Stimulated activated CD8-positive, alpha-beta memory T cell treated with anti-CD3 and anti-CD28 coated beads, Interleukin-12 subunit alpha, Interleukin-12 subunit beta, amount 100 ng/mL, for 24 hours (primary cell): ENCODE measurements at regions not wholly inside any gene's neighbourhood (a gene's known extent, or its start where the extent isn't known, plus 50 kb on each side); places are given as distances from the start of the nearest gene placed in this dataset.

Source experiments
- DNase-seq: peaks from one replicate; pipeline ENCODE4 v3.0.0-alpha.2; 2020; ENCODE audit errors: extremely low read depth

DNA sequence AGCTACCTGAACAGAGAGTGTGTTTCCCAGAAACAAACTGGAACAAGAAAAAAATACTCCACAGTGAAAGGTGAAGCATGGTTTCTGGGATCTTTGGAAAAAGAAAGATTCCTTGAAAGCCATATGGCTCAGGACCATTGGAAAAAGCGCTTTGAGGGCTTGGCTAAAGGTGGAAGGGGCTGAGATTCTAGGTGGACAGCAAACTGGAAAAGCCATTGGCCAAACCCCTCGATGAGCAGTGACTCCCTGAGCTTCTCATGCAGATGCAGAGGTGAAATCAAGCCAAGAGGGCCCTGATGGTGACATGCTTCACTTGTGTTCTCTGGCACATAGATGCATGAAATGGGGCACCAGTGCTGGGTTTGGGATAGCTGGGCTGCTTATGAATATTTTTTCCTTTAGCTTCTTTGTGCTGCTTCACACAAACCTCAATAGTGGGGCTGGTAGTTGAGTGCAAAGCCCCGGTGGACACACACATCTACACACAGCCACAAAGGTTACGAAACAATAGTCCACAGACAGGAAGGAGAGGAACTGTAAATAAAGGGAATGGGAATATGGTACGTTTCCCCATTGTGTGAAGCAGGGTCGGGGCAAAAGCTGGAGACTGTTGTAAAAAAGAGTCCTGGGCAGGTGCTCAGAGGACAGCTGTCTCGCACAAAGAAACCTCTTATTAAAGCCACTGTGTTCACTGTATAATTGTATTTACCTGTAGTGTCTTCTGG lies 117.8 kb downstream of the FOXA2 start:
- no peak for DNase-seq

DNA sequence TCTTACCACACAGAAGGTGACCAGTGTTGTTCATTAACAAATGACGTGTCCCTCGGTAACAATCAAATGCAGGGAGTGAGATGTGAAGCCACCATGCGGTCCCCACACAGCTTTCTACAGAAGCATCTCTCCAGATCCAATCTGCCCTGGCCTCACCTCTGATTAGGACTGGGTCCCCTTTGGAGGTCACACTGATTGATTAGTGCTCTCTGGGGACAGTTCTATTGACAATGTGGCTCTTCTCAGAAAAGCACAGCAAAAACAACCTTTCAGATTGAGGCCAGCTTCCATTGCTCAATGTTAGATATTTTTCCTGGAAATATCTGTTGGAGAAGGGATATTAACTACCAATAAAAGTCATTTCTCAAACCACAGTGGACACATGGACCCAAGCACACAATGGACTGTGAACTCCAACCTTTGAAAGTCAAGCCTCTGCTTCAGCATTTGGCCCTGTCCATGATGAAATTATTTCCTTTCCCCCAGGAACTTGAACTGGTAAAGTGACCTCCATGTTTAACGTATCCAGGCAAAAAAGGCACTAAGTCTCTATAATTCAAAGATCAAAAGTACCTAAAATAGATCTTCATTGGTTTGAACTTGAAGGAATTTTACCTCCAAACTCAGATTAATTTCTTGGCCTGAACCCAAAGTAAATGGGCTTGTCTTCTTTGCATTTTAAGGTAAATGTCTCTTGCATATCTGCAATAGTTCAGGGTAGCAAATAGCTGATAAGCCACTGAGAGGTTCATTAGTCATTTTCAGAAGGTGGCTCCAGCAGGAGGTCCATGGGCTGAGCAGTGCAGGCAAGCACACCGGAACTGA lies 118.5 kb downstream of the FOXA2 start:
- DNase-seq, result no peak

DNA sequence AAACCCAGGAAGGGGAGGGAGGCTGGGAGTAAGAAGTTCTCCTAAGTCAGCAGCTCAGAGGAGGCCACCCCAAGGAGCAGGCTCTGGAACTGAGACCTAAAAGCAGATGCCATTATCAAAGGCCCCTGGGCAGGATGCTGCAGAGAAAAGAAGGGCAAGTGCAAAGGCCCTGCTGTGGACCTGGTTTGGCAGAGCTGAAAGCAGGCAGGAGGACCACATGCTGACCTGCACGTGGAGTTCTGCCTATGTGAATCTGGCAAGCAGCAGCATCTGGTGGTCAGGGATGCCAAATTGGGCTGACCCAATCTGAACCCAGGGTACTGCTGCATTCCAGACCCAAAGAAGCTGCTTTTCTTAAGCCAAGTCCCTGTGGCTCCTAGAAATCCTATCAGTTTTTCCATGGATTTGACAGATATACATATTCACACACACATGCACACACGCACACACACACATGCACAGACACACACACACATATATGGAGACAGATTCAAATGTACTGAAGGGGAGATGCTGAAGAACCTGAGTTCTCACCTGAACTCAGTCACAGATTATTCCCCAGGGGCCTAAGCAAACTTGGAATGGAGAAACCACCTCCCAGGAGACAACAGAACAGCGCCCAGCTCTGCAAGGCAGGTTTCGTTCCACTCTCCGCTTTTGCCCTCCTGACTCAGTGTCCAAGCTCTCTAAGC lies 119.9 kb downstream of the FOXA2 start:
- DNase-seq, result no peak

GRCh38 chr20:22462975-22463914 lies 121.1 kb downstream of the FOXA2 start:
- no peak for DNase-seq

DNA sequence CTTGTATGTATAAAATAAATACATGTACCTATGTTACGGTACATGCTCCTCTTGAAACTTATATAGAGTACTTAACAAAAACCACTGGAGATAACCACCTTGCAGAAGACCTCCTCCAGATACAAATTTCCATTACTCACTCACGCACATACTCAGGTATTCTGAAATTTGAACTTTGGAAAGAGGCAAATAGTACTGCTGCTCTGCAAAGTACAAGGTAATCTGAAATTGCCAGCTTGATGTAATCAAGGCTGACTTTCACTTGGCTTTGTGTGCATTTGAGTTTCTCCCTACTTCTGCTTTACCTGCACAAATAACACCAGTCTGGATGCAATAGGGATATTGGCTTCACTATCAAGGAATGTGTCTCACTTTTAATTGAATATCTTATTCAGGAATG lies 123.6 kb downstream of the FOXA2 start:
- no peak for DNase-seq

- DNase-seq, result no peak
Measured at GRCh38 chr20:22460231-22460630, 124.1 kb downstream of the FOXA2 start.

GRCh38 chr20:22459754-22460153 lies 124.6 kb downstream of the FOXA2 start:
- no peak for DNase-seq

- no peak for DNase-seq
Measured at GRCh38 chr20:22456109-22456508, 128.3 kb downstream of the FOXA2 start.

- DNase-seq, result no peak
Measured at GRCh38 chr20:22455259-22455658, 129.1 kb downstream of the FOXA2 start.

GRCh38 chr20:22453244-22454080 lies 130.9 kb downstream of the FOXA2 start:
- no peak for DNase-seq

GRCh38 chr20:22452442-22453011 lies 131.8 kb downstream of the FOXA2 start:
- no peak for DNase-seq

DNA sequence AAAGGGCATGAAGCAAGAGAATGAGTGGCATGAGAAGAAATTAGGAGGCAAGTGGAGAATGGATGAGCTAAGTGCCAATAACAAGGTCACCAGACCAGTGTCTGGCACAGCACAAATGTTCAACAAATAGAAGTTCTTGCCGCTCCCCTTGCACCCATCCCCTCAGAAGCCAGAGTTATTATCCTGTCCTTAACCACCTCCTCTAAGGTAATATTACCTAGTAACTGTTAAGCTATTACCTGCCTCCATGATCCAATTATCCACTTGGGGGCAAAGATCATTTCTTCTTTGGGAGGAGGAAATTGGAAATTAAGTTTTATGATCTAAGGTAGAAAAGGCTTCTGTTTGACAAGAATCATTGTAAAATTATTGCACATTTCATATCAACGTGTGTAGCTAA lies 133.8 kb downstream of the FOXA2 start:
- no peak for DNase-seq

GRCh38 chr20:22449188-22449973 lies 135.0 kb downstream of the FOXA2 start:
- DNase-seq, result no peak

- DNase-seq, result no peak
Measured at GRCh38 chr20:22447447-22447778, 137.0 kb downstream of the FOXA2 start.

GRCh38 chr20:22446613-22447446 lies 137.5 kb downstream of the FOXA2 start:
- no peak for DNase-seq

DNA sequence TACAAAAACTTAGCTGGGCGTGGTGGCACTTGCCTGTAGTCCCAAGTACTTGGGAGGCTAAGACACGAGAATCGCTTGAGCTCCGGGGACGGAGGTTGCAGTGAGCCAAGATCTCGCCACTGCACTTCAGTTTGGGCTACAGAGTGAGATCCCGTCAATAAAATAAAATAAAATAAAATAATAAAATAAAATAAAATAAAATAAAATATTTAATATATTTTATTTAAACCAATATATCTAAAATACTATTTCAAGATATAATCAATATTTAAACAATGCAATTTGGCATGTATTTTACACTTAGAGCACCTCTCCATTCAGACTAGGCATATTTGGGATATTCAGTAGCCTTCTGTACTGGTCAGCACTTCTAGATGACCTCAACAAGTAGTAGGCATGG lies 142.1 kb downstream of the FOXA2 start:
- no peak for DNase-seq

DNA sequence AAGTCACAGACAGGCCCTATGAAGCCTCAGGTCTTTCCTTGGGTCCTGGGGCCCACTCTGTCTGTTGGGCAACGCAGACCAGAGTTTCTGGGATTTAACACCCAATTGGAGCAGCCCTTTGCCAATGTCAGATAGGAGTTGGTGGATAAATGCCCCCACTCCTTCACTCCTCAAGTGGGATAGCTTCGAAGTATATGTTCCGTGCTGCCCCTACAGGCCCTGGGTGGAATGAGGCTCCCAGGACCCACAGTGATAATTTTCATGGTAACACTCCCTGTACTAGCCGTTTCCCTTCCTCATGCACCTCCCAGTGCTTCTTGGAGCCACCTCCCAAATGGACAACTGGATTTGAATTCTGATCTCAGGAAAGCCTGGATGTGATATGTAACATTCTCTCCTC lies 145.4 kb downstream of the FOXA2 start:
- no peak for DNase-seq

- no peak for DNase-seq
Measured at GRCh38 chr20:22438346-22438745, 146.0 kb downstream of the FOXA2 start.

- DNase-seq, result no peak
Measured at GRCh38 chr20:22437354-22437753, 147.0 kb downstream of the FOXA2 start.
